Stomach smooth muscle (tissue), 2 donors: ENCODE measurements at regions not wholly inside any gene's neighbourhood (a gene's known extent, or its start where the extent isn't known, plus 50 kb on each side); places are given as distances from the start of the nearest gene placed in this dataset.

ENCODE experiments used
- H3K27ac ChIP-seq: one replicate; pipeline ENCODE4 v1.7.0; 2013; ENCODE audit warnings: mild to moderate bottlenecking, low read length, inconsistent platforms
- H3K27me3 ChIP-seq, 2 donors: one replicate each; pipeline ENCODE4 v1.7.0; 2013; ENCODE audit warnings: low read length in 2 of 2; ENCODE audit not compliant: insufficient read depth in 2 of 2, control insufficient read depth in 1 of 2
- H3K36me3 ChIP-seq, 2 donors: one replicate each; pipeline ENCODE4 v1.7.0; 2013; ENCODE audit warnings: low read length in 2 of 2; ENCODE audit not compliant: control insufficient read depth in 2 of 2, insufficient read depth in 2 of 2
- H3K4me1 ChIP-seq: one replicate; pipeline ENCODE4 v1.7.0; 2013; ENCODE audit warnings: low read length; ENCODE audit not compliant: control insufficient read depth, insufficient read depth
- H3K4me3 ChIP-seq, 2 donors: one replicate each; pipeline ENCODE4 v1.7.0; 2013; ENCODE audit warnings: low read length in 2 of 2
- H3K9ac ChIP-seq, 2 donors: one replicate each; pipeline ENCODE4 v1.7.0; 2013; ENCODE audit warnings: low read length in 2 of 2, mild to moderate bottlenecking in 1 of 2
- H3K9me3 ChIP-seq, 2 donors: one replicate each; pipeline ENCODE4 v1.7.0; 2013; ENCODE audit warnings: low read length in 2 of 2; ENCODE audit not compliant: control insufficient read depth in 2 of 2
- donor health status: healthy.
- donor health status: Pancreatic carcinoma.

DNA sequence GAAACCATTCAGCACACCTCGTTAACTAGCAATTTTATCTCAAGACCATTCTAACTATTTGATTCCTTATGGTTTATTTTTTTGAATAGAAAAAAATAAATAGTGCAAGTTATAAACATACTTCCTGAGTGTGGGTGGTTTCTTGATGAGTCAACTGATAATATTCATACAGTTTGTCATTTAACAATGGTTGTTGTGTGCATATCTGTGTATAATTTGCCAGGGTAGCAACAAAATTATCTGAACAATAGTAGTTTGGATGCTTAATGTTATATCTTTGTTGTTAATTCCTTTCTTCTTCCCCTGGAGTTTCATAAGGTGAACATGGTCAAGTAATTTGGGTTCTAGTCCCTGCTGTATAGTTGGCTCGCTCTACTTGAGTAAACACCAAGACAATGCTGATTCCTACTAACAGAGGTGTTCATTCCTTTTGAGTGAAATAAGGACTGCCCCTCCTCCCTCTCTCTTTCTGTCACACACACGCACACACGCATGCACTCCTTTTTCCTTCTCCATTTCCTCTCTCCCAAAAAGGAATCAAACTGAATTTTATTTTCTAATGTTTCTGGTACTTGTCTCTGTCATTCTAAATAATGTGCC, 938.1 kb upstream of the EPHA7 start:
- Histone ChIP-seq H3K9ac (no peak overlapping the region), H3K4me1 (no peaks in the 10 kb centered on the region), H3K27me3 (no peaks in the 10 kb centered on the region), H3K9me3 (no peaks in the 10 kb centered on the region), H3K27ac (no peak overlapping the region), H3K4me3 (no peak overlapping the region), H3K36me3 (no peaks in the 10 kb centered on the region)

- Histone ChIP-seq H3K36me3 (no peaks in the 10 kb centered on the region), H3K4me1 (no peaks in the 10 kb centered on the region), H3K27ac (no peak overlapping the region), H3K4me3 (no peak overlapping the region), H3K9me3 (no peaks in the 10 kb centered on the region), H3K27me3 (no peaks in the 10 kb centered on the region), H3K9ac (no peak overlapping the region)
Measured at GRCh38 chr6:94350833-94351232, 931.5 kb upstream of the EPHA7 start.

DNA sequence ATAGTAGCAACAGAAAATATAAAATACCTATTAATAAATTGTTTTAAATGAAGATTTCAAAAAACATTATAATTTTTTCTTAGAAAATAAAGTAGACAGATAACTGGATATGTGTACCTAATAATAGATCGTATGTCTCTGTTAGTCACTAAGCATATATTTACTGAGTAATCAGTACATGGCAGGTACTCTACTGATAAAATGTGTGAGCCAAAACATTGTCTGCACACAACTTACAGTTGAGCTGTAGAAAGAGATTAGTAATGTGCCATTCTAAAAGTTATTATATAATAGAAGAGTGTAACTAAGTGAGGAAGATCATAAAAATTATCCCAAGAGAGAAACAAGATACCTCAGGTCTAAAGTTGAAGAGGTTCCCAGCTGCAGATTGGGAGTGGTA, 929.9 kb upstream of the EPHA7 start:
- Histone ChIP-seq H3K9ac (no peak overlapping the region), H3K27ac (no peak overlapping the region), H3K27me3 (no peaks in the 10 kb centered on the region)

DNA sequence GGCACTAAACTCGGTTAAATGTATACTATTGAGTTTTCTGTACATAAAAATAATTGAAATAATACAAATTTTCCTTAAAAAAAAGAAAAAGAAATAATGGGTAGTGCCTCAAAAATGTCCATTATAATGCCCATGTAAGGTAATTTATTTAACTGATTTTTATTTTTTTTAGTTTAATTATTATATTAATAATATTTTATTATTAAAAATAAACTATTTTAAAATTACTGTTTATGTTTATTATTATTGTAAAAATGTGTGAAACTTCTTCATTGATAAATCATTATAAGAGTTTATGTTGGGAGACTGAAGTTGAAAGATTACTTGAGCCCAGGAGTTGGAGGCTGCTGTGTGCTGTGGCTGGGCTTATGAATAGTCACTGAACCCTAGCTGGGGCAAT, 925.5 kb upstream of the EPHA7 start:
- H3K4me3 ChIP-seq, result no peak overlapping the region
- no peaks in the 10 kb centered on the region for H3K36me3 ChIP-seq
- H3K4me1 ChIP-seq, result no peaks in the 10 kb centered on the region
- H3K9ac ChIP-seq, result no peak overlapping the region
- no peak overlapping the region for H3K27ac ChIP-seq
- no peaks in the 10 kb centered on the region for H3K27me3 ChIP-seq
- H3K9me3 ChIP-seq, result peaks cover 0 to 2% of the 10 kb centered on the region in 2 donors

More for the DNA sequence above, 929.9 kb upstream of the EPHA7 start:
- H3K36me3 ChIP-seq, result no peaks in the 10 kb centered on the region
- H3K4me3 ChIP-seq, result no peak overlapping the region
- no peaks in the 10 kb centered on the region for H3K4me1 ChIP-seq
- no peaks in the 10 kb centered on the region for H3K9me3 ChIP-seq

DNA sequence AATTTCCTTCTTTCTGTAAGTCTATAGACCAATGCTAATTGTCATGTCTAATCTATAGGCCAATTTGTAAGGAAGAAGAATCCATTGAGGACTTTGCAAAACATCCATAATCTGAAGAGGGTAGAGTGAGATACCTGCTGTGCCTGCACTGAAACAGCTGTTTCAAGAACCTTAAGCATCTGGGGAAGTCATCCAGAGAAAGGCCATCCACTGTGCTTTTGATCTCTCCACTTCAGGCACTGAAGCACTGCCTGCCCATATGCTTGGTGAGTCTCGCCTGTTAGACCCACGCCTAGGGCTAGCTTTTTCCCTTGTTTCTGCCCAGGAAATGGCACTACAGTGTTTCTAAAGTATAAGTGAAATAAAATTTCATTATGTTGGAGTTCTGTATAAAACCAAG, 921.8 kb upstream of the EPHA7 start:
- H3K9ac ChIP-seq, result no peak overlapping the region
- no peaks in the 10 kb centered on the region for H3K4me1 ChIP-seq
- no peaks in the 10 kb centered on the region for H3K27me3 ChIP-seq
- no peak overlapping the region for H3K4me3 ChIP-seq
- H3K9me3 ChIP-seq, result peaks cover 0 to 2% of the 10 kb centered on the region in 2 donors
- H3K27ac ChIP-seq, result no peak overlapping the region
- H3K36me3 ChIP-seq, result no peaks in the 10 kb centered on the region

DNA sequence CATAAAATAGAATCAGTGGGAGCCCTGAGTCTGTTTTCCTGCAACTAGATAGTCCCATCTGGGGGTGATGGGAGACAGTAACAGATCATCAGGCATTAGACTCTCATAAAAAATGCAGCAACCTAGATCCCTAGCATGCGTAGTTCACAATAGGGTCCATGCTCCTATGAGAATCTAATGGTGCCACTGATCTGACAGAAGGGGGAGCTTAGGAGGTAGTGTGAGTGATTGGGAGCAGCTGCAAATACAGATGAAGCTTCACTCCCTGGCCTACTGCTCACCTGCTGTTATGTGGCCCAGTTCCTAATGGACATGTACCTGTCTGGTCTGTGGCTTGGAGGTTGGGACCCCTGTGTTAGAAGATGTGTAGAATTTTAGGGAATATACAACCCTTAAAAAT, 904.5 kb upstream of the EPHA7 start:
- Histone ChIP-seq H3K4me3 (no peak overlapping the region), H3K36me3 (no peaks in the 10 kb centered on the region), H3K9ac (no peak overlapping the region), H3K4me1 (no peaks in the 10 kb centered on the region), H3K27ac (no peak overlapping the region), H3K9me3 (no peaks in the 10 kb centered on the region), H3K27me3 (no peaks in the 10 kb centered on the region)

DNA sequence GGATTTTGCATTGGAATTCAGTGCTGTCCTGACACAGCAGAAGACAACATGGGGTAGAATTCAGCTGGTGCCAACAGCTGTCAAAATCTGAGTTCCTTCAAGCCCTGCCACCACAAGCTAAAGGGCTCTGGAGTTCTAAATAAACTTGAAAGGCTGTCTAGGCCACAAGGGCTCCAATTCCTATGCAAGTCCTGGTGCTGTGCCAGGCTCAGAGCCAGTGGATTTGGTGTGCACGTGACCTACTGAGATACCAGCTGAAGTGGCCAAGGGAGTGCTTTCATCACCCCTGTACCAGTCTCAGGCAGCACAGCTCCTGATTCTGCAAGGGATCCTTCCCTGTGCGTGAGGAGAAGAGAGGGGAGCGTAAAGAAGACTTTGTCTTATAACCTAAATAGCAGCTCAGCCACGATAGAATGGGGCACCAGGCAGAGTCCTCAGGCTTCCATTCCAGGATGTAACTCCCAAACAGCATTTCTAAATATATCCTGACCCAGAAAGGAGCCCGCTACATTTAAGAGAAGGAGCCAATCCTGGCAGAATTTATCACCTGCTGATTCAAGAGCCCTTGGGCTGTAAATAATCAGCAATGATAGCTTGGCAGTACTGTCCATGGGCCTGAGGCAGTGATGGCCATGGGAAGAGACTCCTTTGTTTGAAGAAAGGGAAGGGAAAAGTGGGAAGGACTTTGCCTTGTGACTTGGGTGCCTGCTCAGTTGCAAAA, 881.2 kb upstream of the EPHA7 start:
- H3K27me3 ChIP-seq, result no peaks in the 10 kb centered on the region
- peaks cover 0 to 3% of the 10 kb centered on the region in 2 donors for H3K9me3 ChIP-seq
- no peak overlapping the region for H3K4me3 ChIP-seq
- H3K4me1 ChIP-seq, result no peaks in the 10 kb centered on the region
- H3K27ac ChIP-seq, result no peak overlapping the region
- H3K9ac ChIP-seq, result no peak overlapping the region
- no peaks in the 10 kb centered on the region for H3K36me3 ChIP-seq

DNA sequence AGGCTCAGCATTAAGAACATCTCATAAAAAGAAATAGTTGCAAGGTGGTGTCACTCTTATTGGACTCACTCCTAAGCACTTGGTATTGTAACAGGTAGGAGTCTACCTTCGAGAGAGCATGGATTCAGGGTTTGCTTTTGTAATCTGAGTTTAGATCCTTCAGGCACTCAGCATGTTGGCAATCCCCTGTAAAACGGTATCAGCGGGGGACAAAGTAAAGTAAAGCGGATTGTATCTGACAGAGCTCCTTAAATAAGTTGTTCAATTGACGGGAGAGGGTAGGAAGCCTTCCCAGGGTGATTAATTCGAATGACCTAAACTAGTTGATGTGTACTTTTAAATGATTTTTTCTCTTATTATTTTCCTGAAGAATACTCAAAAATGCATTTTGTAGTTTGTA, 869.8 kb upstream of the EPHA7 start:
- no peaks in the 10 kb centered on the region for H3K36me3 ChIP-seq

GRCh38 chr6:94278146-94278545, 858.8 kb upstream of the EPHA7 start:
- no peaks in the 10 kb centered on the region for H3K9me3 ChIP-seq
- H3K27ac ChIP-seq, result no peak overlapping the region
- no peaks in the 10 kb centered on the region for H3K4me1 ChIP-seq
- H3K27me3 ChIP-seq, result no peaks in the 10 kb centered on the region
- no peak overlapping the region for H3K9ac ChIP-seq
- H3K36me3 ChIP-seq, result no peaks in the 10 kb centered on the region
- H3K4me3 ChIP-seq, result no peak overlapping the region

More for the DNA sequence above, 869.8 kb upstream of the EPHA7 start:
- Histone ChIP-seq H3K27ac (no peak overlapping the region), H3K9ac (no peak overlapping the region), H3K4me1 (no peaks in the 10 kb centered on the region), H3K9me3 (no peaks in the 10 kb centered on the region), H3K27me3 (no peaks in the 10 kb centered on the region), H3K4me3 (no peak overlapping the region)

GRCh38 chr6:94272327-94272726, 853.0 kb upstream of the EPHA7 start:
- H3K27me3 ChIP-seq, result no peaks in the 10 kb centered on the region
- H3K4me3 ChIP-seq, result no peak overlapping the region
- H3K4me1 ChIP-seq, result no peaks in the 10 kb centered on the region
- no peaks in the 10 kb centered on the region for H3K9me3 ChIP-seq
- no peak overlapping the region for H3K9ac ChIP-seq
- no peak overlapping the region for H3K27ac ChIP-seq
- H3K36me3 ChIP-seq, result no peaks in the 10 kb centered on the region
